NCI-H1105 treated with DMSO at 0.1 percent for 48 hours (cell line): ENCODE measurements at regions not wholly inside any gene's neighbourhood (a gene's known extent, or its start where the extent isn't known, plus 50 kb on each side); places are given as distances from the start of the nearest gene placed in this dataset.

Source experiments
- DNase-seq: peaks from one replicate; lab custom pipeline; 2025; lab: John Stamatoyannopoulos, UW

DNA sequence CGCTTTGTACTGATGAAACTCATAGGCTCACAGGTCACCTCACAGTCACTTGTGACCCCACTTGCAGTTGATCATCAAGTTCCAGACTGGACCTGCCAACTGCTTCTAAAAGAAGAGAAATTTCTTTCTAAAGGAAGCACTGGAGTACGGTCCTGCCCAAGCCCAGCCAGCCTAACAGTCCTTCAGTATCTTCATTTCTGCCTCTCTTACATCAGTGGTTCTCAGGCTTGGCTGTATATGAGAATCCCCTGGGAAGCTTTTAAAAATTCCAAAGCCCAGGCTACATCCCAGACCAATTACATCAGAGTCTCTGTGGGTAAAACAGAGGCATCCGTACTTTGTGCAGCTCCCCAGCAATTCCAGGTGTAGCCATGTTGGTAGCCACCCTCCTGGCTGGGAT is 282.1 kb downstream of the NFIB start:
- DNase-seq = no peak

DNA sequence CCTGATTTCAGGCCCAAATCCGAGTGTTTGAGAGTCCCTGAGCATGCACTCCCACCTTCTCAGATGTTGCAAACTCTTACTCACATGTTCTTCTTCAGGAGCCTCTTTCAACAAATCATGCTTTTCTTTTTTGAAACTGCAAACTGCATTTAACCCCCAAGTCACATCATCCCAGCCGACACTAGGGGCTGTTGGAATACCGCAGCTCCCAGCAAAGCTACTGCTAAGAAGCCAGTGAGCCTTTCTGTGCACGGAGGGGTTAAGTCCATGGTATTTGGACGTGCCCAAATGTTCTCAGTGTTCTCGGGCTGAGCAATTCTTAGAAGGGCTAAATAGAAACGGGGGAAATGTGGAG is 282.9 kb downstream of the NFIB start:
- no peak for DNase-seq

DNA sequence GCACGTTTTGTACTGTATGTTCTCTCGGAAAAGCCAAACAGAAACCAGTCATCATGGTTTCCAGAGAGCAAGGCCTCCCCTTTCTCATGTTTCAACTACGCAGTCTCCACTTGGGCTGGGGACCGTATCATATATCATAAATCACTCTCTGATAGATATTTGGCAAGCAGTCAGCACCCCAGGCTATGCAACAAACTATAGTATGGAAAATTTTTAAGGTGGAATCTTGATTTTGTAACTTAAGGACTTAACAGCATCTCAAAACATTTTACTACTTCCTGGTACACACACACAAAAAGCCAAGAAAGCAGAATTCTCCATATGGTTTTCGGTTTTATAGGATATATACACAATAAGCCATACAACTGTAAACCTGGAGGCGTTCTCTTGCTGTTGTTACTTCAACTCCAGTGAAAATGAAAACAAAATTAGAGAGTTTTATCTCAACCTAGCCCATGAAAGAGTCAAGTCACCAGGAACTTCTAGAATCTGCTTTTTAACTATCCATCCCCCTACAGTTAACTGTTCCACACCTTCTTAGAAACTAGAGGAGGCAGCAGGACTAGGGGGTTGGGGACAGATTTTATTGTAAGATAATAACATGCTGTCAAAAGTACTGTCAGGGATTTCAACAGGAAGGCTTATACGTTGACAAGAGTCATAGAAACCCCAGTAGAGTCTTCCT is 283.4 kb downstream of the NFIB start:
- peak; percentile 89 for DNase-seq

DNA sequence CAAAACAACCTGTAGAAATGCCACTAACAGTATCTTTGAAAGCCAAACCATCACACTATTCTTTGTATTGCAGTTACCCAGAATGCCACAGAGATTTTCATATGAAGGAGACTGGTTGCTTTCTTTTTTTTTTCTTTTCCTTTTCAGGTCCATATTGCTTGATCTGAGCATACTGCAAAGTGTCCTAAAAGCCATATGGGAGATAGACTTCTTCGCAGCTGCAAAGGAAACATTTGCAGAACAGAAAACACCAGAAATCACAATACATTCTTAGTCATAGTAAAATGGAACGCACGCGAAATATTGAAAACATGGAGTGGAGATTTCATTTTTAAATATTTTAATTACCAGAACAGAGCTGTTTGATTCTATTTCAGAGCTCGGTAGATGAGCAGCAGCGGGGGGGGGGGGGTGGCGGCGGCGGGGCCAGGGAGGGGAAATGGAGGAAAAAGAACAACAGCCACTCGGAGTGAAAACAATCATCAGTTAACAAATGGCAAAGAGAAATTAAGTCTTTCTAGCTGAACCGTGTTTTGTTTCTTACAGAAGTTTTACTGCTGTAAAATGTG is 284.1 kb downstream of the NFIB start:
- DNase-seq = no peak

DNA sequence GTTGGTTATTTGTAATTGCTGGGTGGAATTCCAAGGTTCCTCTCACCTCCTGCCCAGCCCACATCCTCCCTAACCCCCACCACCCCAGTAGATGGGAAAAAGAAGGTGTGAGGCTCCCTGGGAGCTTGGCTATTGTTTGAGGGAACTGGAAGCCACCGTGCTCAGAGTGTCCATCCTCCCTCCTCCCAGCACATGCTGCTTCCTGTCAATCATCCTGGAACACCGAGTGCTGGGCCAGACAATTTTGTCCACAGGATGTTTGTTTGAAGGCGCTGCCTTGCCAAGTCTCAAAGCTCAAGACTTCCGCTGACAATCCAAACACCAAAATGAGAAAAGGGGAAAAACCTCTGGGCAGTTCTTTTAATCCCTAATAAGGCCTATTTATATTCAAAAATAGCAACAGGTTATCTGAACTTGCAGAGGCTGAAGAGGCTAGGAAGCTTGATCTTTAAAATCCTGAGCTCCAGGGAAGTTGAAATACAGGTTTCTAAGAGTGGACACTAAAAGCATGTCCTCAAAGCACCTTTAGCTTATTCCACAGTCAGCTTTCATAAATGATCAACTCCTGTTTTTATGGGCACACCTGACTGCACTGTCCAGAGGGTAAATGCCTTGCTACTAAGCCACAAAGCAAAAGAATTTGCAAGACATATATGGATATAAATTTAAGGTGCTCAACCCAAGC is 286.7 kb downstream of the NFIB start:
- DNase-seq = peak; percentile 17

DNA sequence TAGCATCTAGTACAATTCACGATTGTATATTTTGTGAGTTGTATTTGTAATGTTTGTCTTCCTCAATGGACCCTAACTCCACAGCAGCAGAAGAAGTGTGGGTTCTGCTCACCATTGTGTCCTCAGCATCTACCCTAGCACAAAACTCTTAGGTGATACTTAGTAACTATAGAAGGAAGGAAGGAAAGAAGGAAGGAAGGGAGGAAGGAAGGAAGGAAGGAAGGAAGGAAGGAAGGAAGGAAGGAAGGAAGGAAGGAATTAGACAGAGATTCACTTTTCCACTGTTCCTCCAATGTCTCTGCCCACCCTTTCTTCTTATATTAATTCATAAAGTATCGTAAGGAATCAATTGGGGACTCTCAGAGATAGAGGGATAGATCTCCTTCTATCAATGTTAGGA is 288.2 kb downstream of the NFIB start:
- DNase-seq = no peak

DNA sequence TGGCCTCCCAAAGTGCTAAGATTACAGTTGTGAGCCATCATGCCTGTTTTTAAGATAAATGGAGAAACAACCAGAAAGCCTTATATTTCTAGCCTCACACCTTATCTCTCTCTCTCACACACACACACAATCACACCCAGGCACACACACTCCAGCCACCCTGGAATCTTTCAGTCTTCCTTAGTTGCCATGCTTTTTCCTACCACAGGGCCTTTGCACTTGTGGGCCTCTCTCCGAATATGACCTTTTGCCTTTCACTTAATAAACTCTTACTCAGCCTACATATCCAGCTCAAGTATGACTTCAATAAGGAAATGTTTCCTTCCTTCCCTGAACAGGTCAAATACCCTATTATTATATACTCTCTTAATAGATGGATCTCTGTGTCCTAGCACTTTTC is 290.7 kb downstream of the NFIB start:
- DNase-seq = no peak

DNA sequence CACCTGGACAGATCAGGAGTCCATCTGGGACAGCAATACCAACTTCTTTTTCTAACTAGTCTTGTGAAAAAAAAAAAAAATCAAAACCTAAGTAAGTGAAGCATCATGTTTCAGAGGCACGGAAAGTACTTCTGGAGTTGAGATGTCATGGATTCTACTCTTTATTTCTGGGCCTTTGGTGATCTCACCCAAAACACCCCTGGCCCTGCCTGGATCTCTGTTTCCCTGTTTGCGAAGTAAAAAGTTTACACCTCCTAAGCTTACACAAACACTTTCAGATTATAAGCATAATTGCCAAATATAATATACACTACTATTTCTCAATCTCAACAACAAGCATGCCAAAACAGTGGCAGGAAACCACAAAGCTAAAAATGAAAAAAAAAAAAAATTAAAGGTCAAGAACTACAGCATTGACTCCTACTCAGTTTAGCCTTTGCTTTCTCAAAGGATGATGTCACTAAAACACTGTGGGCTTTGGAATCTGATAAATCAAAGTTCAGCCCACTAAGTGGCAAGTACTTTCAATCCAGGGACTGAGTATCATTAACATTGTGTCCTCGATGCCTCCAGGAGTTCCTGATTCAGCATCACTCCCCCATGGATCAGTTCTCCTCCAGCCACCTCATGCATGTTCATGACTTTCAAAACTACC is 291.9 kb downstream of the NFIB start:
- no peak for DNase-seq

DNA sequence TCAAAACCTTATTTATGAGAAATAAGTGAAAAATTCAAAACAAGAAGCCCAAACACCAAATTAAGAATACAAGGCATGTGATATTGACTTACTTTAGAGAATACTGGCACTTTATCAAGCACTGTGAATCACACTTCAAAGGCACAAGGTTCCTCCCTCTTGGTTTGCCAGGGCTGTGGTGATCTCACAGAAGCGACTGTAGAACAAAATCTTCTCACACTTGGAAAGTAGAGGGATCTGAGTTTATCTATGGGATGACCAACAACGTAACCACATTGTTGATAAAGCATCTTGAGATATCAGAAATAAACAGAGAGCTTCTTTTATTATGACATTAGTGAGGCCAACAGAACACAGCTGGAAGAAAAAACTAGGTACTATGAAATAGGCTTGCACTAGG is 295.9 kb downstream of the NFIB start:
- DNase-seq = no peak

DNA sequence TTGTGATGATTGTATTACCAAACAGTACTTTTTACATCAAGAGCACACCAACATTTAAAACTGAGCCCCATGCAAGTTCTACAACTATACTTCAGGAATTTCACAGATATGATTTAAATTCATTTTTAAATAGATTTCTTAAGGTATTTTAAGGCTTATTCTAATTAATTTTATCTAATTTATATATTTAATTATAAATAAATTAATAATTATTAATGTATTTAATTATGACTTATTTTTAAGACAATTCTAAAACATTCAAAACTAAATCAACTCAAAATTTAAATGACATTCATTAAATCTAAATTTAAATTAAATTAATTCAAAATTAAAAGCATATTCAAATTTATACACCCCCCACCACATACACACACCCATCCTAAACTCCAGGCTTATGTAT is 299.2 kb downstream of the NFIB start:
- DNase-seq = no peak

DNA sequence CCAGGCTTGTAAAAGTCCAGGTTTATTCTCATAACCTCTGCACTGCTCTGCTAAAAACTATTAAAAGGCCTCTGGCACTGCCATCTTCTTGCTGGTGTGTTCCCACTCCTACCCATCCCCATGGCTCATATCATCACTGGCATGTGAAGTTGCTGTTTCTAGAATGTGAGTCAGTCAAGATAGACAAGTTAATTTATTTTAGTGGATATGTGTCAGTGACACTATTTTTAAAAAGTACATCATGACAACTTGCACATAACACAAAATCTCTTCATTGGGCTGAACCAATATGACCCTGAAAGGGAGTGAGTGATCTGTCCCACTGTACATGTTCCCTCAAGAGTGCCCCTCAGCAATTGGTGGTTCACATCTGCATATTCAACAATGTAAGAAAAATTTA is 299.7 kb downstream of the NFIB start:
- DNase-seq = no peak

DNA sequence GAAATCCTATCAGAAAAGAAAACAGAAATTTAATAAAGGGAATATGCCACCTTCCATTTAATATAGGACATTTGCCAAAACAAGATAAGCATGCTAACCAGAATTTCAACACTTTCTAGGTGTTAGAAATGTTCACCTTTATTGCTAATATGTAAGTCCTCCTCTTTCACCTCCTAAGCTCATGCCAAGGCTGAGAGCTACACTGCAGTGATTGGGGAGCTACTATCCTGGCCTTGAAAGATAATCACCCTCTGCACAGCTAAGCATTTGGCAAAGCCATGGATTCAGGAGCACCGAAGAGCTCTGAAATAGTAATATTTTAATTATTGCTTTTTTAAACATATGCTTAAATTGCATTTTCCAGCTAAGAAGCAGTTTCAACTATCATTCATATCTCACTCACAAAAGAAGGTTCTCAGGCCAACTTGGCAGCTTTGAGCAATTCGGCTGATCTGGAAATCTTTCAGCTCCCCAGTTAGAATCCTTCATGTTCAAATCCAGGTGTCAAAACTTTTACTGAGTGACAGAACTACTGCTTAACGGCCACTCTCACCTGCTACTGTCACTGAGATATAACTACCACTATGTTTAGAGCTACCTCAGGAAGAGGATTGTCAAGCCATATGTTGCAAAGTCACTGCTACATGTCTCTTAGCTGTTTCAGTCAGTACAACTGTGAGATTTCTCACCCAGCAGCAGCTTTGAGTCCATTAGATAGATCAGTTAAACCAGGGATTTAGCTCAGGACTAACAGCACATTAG is 302.0 kb downstream of the NFIB start:
- DNase-seq = no peak

DNA sequence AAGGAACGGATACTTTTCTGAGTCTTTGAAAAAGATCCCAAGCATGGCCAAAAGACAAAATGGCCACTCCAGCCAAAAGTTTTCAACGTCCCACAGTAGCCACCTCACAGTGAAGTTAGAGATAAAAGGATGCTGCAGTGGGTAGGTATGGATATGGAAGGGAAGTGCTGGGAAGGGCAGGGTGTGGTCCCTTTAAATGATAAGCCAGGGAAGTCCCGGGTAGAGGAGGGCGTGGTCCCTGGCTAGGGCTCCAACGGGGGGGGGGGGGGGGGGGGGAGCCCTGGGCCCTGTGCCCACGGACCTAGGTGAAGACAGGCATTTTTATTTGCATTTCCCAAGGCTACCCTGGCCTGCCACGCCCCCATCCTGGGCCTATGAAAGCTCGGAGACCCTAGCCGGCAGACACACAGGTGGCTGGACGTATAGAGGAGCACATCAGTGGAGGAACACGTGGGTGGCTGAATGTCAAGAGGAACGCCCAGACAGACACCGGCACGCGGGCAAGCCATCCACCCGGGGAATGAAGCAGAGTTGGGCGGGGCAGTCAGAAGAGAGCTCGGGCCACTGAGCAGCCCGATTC is 306.7 kb downstream of the NFIB start:
- DNase-seq = no peak

DNA sequence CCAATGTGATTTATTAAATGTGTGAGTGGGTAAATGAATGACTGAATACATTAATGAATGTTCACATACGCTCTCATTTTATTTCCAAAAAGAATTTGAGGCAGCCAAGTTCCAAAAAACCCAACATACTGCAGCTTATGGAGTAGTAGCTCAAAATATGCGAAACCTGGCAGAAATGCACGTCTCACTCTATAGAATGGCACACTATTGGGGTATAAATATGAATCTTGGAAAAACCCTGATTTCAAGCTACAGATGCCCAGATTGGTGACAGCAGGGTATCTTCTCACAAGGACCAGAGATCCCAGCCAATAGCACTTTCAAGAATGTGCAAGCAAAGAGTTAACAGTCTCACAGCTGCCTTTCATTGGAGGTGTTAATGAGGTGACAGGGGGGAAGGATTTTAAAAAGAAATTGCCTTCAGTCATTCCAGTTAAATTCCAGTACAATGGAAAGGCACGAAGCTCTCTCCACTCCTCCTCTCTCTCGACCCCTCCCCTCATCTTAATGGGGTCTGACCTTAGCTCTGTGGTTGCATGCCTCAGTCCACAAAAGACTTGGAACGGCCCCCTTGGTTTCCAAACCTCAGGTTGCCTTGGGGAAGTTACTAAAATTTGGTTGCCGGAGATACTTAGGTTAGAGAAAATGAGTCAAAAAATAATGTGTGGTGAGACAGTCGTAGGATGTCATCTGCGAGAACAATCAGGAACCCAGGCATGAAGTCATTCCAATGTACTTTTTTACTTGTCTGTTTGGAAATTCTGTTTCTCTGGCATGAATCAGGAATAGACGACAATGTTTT is 307.4 kb downstream of the NFIB start:
- no peak for DNase-seq

DNA sequence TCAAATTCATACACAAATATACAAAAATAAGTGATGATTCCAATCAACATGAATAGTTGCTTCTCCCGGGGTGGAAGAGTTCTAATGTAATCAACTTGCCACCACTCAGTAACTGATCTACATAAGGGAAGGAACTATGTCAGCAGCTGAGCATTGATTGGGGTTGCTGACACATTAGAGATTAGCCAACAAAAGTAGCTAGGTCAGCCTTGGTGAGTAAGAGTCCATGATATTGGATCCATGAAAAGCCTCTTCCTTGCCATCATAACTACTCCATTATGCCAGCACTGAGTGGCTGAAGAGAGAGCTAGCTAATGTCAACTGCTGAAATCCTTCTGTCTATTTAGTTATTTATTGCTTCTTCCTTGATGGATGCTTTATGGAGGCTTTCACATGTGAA is 309.8 kb downstream of the NFIB start:
- no peak for DNase-seq

DNA sequence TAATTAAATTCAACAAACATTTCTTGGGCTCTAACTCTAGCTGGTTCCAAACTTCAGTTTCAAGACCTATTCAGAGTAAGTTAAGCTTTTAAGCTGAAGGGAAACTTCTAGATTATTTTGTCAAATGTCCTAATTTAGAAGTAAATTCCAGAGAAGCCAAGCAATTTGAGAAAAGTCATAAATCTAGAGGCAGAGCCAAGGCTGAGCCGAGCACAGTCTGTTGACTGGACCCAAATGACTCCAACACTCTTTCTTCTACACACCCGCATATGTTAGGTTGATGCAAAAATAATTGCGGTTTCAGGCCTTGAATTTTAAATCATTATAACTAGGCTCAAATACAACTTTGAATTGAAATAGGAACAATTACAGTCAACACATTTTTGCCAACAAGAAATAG is 319.7 kb downstream of the NFIB start:
- DNase-seq = no peak

DNA sequence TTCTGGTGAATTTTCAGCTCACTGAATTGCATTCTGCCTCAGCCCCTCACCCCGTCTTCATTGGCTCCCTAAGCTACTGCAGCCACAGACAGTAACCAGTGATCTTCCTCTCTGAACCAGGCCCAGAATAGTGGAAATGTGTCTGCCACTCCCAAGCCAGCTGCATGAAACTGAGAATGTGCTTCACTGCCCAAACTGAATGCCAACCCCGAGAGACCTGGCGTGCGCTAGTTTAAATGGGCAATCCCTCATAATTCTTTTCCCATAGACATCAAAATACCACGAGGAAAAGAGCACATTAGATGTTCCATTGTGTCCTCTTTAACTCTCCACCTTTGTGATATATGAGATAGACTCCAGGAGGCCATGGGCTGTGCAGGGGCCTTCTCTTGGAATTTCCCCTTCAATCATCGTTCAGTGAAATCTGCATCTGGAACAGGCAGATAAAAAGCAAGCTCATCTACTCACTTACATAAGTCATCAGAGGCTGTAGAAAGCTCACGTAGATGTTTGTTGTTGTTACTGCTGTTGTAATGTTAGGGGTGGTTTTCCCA is 320.2 kb downstream of the NFIB start:
- no peak for DNase-seq

DNA sequence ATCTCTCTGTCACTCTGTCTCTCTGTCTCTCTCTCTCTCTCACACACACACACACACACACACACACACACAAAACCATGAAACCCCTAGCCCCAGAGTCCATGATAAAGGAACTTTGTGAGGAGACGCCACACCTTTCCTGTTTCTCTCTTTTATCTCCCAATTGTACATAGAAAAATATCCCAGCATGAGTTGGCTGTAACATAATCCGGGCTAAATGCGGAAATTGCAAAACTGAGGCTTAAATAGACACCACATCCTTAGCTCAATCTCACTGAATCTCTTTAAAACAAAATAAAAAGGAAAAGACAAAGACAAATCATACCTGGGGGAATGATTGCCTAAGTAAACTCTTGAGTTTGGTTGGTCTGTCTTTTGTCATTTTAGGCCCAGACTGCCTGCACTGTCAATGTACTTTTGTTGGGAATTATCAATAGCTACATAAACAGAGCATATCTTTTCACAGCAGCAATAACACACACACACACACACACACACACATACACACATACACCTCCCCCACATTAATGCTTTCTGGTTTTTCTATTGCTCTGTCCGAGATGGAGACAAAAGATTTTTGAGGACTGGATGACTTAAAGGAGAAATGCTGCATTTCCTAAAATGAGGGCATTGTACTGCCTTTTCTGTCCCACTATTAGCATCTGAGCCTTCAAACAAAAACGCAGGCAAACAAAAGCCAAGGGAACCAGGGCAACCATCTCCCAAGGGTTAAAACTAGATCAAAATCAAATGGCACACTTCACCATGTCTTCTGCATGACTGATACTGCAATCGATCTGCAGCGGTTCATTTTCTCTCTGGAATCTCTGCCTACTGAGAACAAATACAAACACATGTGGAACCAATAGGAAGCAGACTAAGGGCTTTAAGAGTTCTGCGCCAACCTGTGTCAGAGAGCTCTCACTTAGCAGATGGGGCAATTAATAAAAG is 321.5 kb downstream of the NFIB start:
- peak; percentile 76 for DNase-seq

DNA sequence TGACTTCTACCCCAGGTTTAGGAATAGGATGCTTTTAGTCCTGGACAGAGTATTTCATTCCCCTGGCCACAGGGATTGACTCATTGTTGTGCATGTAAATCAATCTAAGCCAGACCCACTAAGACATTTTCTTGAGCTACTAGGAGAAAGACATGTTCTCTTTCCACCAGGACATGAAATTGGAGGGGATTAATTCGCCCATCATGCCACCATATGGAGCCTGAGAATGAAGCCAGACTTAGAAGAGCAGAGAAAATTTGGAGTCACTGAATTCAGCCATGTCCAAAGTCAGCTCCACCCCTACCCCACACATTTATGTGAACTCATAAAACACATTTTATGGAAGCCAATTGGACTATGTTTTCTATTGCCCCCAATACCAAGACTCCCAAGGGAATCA is 322.5 kb downstream of the NFIB start:
- no peak for DNase-seq

DNA sequence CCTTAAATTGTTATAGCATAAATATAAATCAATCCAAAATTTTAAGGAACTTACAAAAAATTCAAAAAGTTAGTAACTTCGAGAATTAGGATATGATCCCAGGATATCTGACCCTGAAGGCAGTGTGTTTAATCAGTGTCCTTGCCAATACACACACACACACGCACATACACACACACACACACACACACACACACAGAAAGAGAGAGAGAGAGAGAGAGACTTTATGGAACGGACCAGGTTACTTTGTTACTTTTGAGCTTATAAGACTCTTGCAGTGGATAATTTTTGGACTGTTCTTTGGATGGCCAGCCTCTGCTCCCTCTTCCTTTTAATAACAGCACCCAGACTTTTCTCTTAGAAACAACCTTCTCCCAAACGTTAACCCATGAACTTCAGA is 322.9 kb downstream of the NFIB start:
- DNase-seq = no peak
